ENCODE measurements at regions not wholly inside any gene's neighbourhood (a gene's known extent, or its start where the extent isn't known, plus 50 kb on each side); places are given as distances from the start of the nearest gene placed in this dataset.

DNA sequence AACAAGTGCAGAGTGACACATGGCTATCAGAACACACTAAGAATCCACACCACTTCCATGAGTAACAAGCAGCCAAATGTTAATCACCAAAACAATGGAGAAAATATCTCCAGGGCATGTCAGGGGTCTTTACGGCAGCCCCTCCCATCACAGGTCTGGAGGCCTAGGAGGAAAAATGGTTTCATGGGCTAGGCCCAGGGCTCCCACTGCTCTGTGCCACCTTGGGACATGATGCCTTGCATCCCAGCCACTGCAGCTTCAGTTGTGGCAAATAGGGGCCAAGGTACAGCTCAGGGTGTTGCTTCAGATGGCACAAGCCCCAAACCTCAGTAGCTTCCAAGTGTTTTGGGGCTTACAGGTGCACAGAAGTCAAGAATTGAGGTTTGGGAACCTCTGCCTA is 66.6 kb downstream of the NEURL3 start:
- no peak overlapping the region for H3K9ac ChIP-seq (ENCODE audit: insufficient read depth, low read length)
- no peak for DNase-seq (ENCODE audit: low read depth in 2 of 2)
- H3K27me3 ChIP-seq (ENCODE audit: control insufficient read depth, insufficient read depth, low read length) = peaks cover 5% of the 10 kb centered on the region
- no peaks in the 10 kb centered on the region for H3K4me1 ChIP-seq (ENCODE audit: control insufficient read depth, extremely low read depth, insufficient read depth, low read length)
- no peak overlapping the region for H3K27ac ChIP-seq (ENCODE audit: insufficient read depth, low read length)
- H4K20me1 ChIP-seq (ENCODE audit: control insufficient read depth, extremely low read depth, insufficient read depth, low read length) = no peaks in the 10 kb centered on the region
- TF ChIP-seq, protein P1, sequence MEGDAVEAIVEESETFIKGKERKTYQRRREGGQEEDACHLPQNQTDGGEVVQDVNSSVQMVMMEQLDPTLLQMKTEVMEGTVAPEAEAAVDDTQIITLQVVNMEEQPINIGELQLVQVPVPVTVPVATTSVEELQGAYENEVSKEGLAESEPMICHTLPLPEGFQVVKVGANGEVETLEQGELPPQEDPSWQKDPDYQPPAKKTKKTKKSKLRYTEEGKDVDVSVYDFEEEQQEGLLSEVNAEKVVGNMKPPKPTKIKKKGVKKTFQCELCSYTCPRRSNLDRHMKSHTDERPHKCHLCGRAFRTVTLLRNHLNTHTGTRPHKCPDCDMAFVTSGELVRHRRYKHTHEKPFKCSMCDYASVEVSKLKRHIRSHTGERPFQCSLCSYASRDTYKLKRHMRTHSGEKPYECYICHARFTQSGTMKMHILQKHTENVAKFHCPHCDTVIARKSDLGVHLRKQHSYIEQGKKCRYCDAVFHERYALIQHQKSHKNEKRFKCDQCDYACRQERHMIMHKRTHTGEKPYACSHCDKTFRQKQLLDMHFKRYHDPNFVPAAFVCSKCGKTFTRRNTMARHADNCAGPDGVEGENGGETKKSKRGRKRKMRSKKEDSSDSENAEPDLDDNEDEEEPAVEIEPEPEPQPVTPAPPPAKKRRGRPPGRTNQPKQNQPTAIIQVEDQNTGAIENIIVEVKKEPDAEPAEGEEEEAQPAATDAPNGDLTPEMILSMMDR (conservative IDR thresholded peaks at IDR 0.05 in 1 of 2, IDR thresholded peaks at IDR 0.05 in 1 of 2; ENCODE audit: low read depth in 1 of 2, low read length in 2 of 2) = no peak
- no peak for TF ChIP-seq EZH2 (IDR thresholded peaks at IDR 0.05; ENCODE audit: low read length, missing control alignments)
- H3K4me2 ChIP-seq (ENCODE audit: extremely low read depth, insufficient read depth, low read length) = no peak overlapping the region
- H3K4me3 ChIP-seq (replicated peaks in 1 of 4; ENCODE audit: control extremely low read depth in 1 of 4, insufficient read depth in 1 of 4, low read depth in 3 of 4, low read length in 4 of 4) = no peak overlapping the region
- H3K9me3 ChIP-seq (ENCODE audit: control insufficient read depth, insufficient read depth, low read depth, low read length) = no peaks in the 10 kb centered on the region
- H3K79me2 ChIP-seq (ENCODE audit: control insufficient read depth, insufficient read depth, low read length) = no peaks in the 10 kb centered on the region
- no peak overlapping the region for H2AFZ ChIP-seq (ENCODE audit: low read length)
- no peaks in the 10 kb centered on the region for H3K36me3 ChIP-seq (ENCODE audit: control insufficient read depth, insufficient read depth, low read length)

DNA sequence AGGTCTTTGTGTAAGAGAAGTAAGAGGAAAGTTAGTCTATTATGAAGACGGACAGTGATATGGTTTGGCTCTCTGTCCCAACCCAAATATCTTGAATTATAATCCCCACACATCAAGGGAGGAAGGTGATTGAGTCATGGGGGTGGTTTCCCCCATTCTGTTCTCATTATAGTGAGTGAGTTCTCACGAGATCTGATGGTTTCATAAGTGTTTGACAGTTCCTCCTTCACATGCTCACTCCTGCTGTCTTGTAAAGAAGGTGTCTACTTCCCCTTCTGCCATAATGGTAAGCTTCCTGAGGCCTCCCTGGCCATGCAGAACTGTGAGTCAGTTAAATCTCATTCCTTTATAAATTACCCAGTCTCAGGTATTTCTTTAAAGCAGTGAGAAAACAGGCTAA is 67.6 kb downstream of the NEURL3 start:
- Histone ChIP-seq H3K4me3 (replicated peaks in 1 of 4; ENCODE audit: control extremely low read depth in 1 of 4, insufficient read depth in 1 of 4, low read depth in 3 of 4, low read length in 4 of 4) (no peak overlapping the region), H3K27me3 (ENCODE audit: control insufficient read depth, insufficient read depth, low read length) (peaks cover 5% of the 10 kb centered on the region), H4K20me1 (ENCODE audit: control insufficient read depth, extremely low read depth, insufficient read depth, low read length) (no peaks in the 10 kb centered on the region), H3K36me3 (ENCODE audit: control insufficient read depth, insufficient read depth, low read length) (no peaks in the 10 kb centered on the region), H3K9ac (ENCODE audit: insufficient read depth, low read length) (no peak overlapping the region), H3K4me2 (ENCODE audit: extremely low read depth, insufficient read depth, low read length) (no peak overlapping the region), H3K4me1 (ENCODE audit: control insufficient read depth, extremely low read depth, insufficient read depth, low read length) (no peaks in the 10 kb centered on the region), H3K79me2 (ENCODE audit: control insufficient read depth, insufficient read depth, low read length) (no peaks in the 10 kb centered on the region), H2AFZ (ENCODE audit: low read length) (no peak overlapping the region), H3K27ac (ENCODE audit: insufficient read depth, low read length) (no peak overlapping the region), H3K9me3 (ENCODE audit: control insufficient read depth, insufficient read depth, low read depth, low read length) (no peaks in the 10 kb centered on the region)
- no peak for DNase-seq (ENCODE audit: low read depth in 2 of 2)
- TF ChIP-seq, protein P1 (conservative IDR thresholded peaks at IDR 0.05 in 1 of 2, IDR thresholded peaks at IDR 0.05 in 1 of 2; ENCODE audit: low read depth in 1 of 2, low read length in 2 of 2) = no peak
- no peak for TF ChIP-seq EZH2 (IDR thresholded peaks at IDR 0.05; ENCODE audit: low read length, missing control alignments)

- no peaks in the 10 kb centered on the region for H3K4me1 ChIP-seq (ENCODE audit: control insufficient read depth, extremely low read depth, insufficient read depth, low read length)
- TF ChIP-seq EZH2 (IDR thresholded peaks at IDR 0.05; ENCODE audit: low read length, missing control alignments) = no peak
- TF ChIP-seq, protein P1 (conservative IDR thresholded peaks at IDR 0.05 in 1 of 2, IDR thresholded peaks at IDR 0.05 in 1 of 2; ENCODE audit: low read depth in 1 of 2, low read length in 2 of 2) = no peak
Measured at GRCh38 chr2:96436961-96437360, 68.2 kb downstream of the NEURL3 start.

More at GRCh38 chr2:96436961-96437360, 68.2 kb downstream of the NEURL3 start:
- Histone ChIP-seq H2AFZ (ENCODE audit: low read length) (no peak overlapping the region), H3K27ac (ENCODE audit: insufficient read depth, low read length) (no peak overlapping the region), H3K4me2 (ENCODE audit: extremely low read depth, insufficient read depth, low read length) (no peak overlapping the region), H3K79me2 (ENCODE audit: control insufficient read depth, insufficient read depth, low read length) (no peaks in the 10 kb centered on the region), H3K4me3 (replicated peaks in 1 of 4; ENCODE audit: control extremely low read depth in 1 of 4, insufficient read depth in 1 of 4, low read depth in 3 of 4, low read length in 4 of 4) (no peak overlapping the region), H3K27me3 (ENCODE audit: control insufficient read depth, insufficient read depth, low read length) (peaks cover 5% of the 10 kb centered on the region), H3K9me3 (ENCODE audit: control insufficient read depth, insufficient read depth, low read depth, low read length) (no peaks in the 10 kb centered on the region), H3K36me3 (ENCODE audit: control insufficient read depth, insufficient read depth, low read length) (no peaks in the 10 kb centered on the region), H3K9ac (ENCODE audit: insufficient read depth, low read length) (no peak overlapping the region), H4K20me1 (ENCODE audit: control insufficient read depth, extremely low read depth, insufficient read depth, low read length) (no peaks in the 10 kb centered on the region)
- no peak for DNase-seq (ENCODE audit: low read depth in 2 of 2)

Data from fibroblast of lung (primary cell).